MM.1S (cell line): ENCODE measurements at regions not wholly inside any gene's neighbourhood (a gene's known extent, or its start where the extent isn't known, plus 50 kb on each side); places are given as distances from the start of the nearest gene placed in this dataset.
"Not testable (repeated sequence)": the region's sequence is repeated elsewhere in the genome, so short reads cannot be mapped to it uniquely, and the experiment has no call there.

Experiments
- DNase-seq: peaks from one replicate; pipeline ENCODE4 v3.0.0-alpha.2; 2015
- H2AFZ ChIP-seq: fragments of 300-600 bp; sonication (generic); 2 replicates; pipeline ENCODE4 v1.6.0; 2016; ENCODE audit warnings: antibody characterized with exemption, low read length
- H3F3A ChIP-seq: fragments of 300-600 bp; sonication (generic); 2 replicates; pipeline ENCODE4 v1.6.1; 2016; ENCODE audit warnings: mild to moderate bottlenecking, antibody characterized with exemption, low read length, moderate library complexity, mixed read lengths; ENCODE audit not compliant: insufficient read depth
- H3K27ac ChIP-seq: fragments of 300-600 bp; sonication (generic); 2 replicates; pipeline ENCODE4 v1.5.1; 2016; ENCODE audit warnings: mild to moderate bottlenecking, low read length
- H3K27me3 ChIP-seq: fragments of 300-600 bp; sonication (generic); replicated peaks from 2 replicates; pipeline ENCODE4 v1.6.0; 2016; ENCODE audit warnings: low read length; ENCODE audit not compliant: insufficient read depth
- H3K36me3 ChIP-seq: fragments of 300-600 bp; sonication (generic); replicated peaks from 2 replicates; pipeline ENCODE4 v1.6.1; 2016; ENCODE audit warnings: mild to moderate bottlenecking, low read length, mixed read lengths; ENCODE audit not compliant: insufficient read depth
- H3K4me1 ChIP-seq: fragments of 300-600 bp; sonication (generic); 2 replicates; pipeline ENCODE4 v1.6.1; 2016; ENCODE audit warnings: low read length, mixed read lengths
- H3K4me2 ChIP-seq: fragments of 300-600 bp; sonication (generic); 2 replicates; pipeline ENCODE4 v1.6.0; 2016; ENCODE audit warnings: low read depth, low read length
- H3K4me3 ChIP-seq: fragments of 300-600 bp; sonication (generic); 2 replicates; pipeline ENCODE4 v1.5.1; 2016; ENCODE audit warnings: low read length, mixed read lengths
- H3K79me2 ChIP-seq: fragments of 300-600 bp; sonication (generic); 2 replicates; pipeline ENCODE4 v1.6.1; 2016; ENCODE audit warnings: mixed run types, low read length, mixed read lengths
- H3K9ac ChIP-seq: fragments of 300-600 bp; sonication (generic); 2 replicates; pipeline ENCODE4 v1.6.1; 2016; ENCODE audit warnings: low read length, mixed read lengths
- H3K9me2 ChIP-seq: fragments of 300-600 bp; sonication (generic); replicated peaks from 2 replicates; pipeline ENCODE4 v1.6.1; 2016; ENCODE audit warnings: mild to moderate bottlenecking, low read length, mixed read lengths; ENCODE audit not compliant: insufficient read depth
- H3K9me3 ChIP-seq: fragments of 300-600 bp; sonication (generic); replicated peaks from 2 replicates; pipeline ENCODE4 v1.6.1; 2016; ENCODE audit warnings: mild to moderate bottlenecking, low read length, mixed read lengths; ENCODE audit not compliant: insufficient read depth
- H4K20me1 ChIP-seq: fragments of 300-600 bp; sonication (generic); 2 replicates; pipeline ENCODE4 v1.6.1; 2016; ENCODE audit warnings: mild to moderate bottlenecking, low read length, moderate library complexity, mixed read lengths; ENCODE audit not compliant: insufficient read depth
- CTCF ChIP-seq: fragments of 300-600 bp; sonication (generic); IDR thresholded peaks from 2 replicates; pipeline ENCODE4 v1.5.1; 2016; ENCODE audit warnings: antibody characterized with exemption, low read length, mixed read lengths
- EZH2 ChIP-seq: fragments of 300-600 bp; sonication (generic); optimal IDR thresholded peaks from 2 replicates; pipeline ENCODE3; 2017; ENCODE audit warnings: low read depth, mild to moderate bottlenecking, antibody characterized with exemption, low read length, mixed read lengths
- EZH2phosphoT487 ChIP-seq: fragments of 300-600 bp; sonication (generic); IDR thresholded peaks from 2 replicates; pipeline ENCODE4 v1.6.1; 2018; ENCODE audit warnings: antibody characterized with exemption, low read length

- H3F3A ChIP-seq: no peaks in the 10 kb centered on the region
- no peaks in the 10 kb centered on the region for H3K9me2 ChIP-seq
- no peak for DNase-seq
- no peak overlapping the region for H3K4me3 ChIP-seq
- no peaks in the 10 kb centered on the region for H4K20me1 ChIP-seq
- no peak overlapping the region for H3K4me2 ChIP-seq
- H3K4me1 ChIP-seq: peaks cover under 1% of the 10 kb centered on the region
- no peaks in the 10 kb centered on the region for H3K79me2 ChIP-seq
- no peaks in the 10 kb centered on the region for H3K36me3 ChIP-seq
- no peak overlapping the region for H2AFZ ChIP-seq
- H3K27ac ChIP-seq: no peak overlapping the region
- H3K9ac ChIP-seq: no peak overlapping the region
- H3K9me3 ChIP-seq: no peaks in the 10 kb centered on the region
- no peaks in the 10 kb centered on the region for H3K27me3 ChIP-seq
- TF ChIP-seq CTCF (no peak), EZH2 (no peak), EZH2phosphoT487 (no peak)
These were observed 114.3 kb upstream of the ETV3 start for GRCh38 chr1:157252473-157252872.

- Histone ChIP-seq H3K79me2 (no peaks in the 10 kb centered on the region), H3K4me2 (no peak overlapping the region), H3K9ac (no peak overlapping the region), H3K9me3 (no peaks in the 10 kb centered on the region), H3K9me2 (no peaks in the 10 kb centered on the region), H4K20me1 (no peaks in the 10 kb centered on the region), H3F3A (no peaks in the 10 kb centered on the region), H3K27me3 (no peaks in the 10 kb centered on the region), H3K36me3 (no peaks in the 10 kb centered on the region), H3K4me1 (peaks cover 11% of the 10 kb centered on the region), H2AFZ (no peak overlapping the region), H3K27ac (no peak overlapping the region), H3K4me3 (no peak overlapping the region)
- TF ChIP-seq EZH2phosphoT487: no peak
- no peak for TF ChIP-seq EZH2
- TF ChIP-seq CTCF: no peak
- DNase-seq: no peak
These were observed 111.5 kb upstream of the ETV3 start for GRCh38 chr1:157249739-157250138.

GRCh38 chr1:157249326-157249725, 111.1 kb upstream of the ETV3 start:
- Histone ChIP-seq H3K27me3 (no peaks in the 10 kb centered on the region), H3K27ac (no peak overlapping the region), H3K9me3 (no peaks in the 10 kb centered on the region), H2AFZ (no peak overlapping the region), H3K4me2 (no peak overlapping the region), H3K4me3 (no peak overlapping the region), H3K4me1 (peaks cover 11% of the 10 kb centered on the region), H3F3A (no peaks in the 10 kb centered on the region), H3K36me3 (no peaks in the 10 kb centered on the region), H3K9me2 (no peaks in the 10 kb centered on the region), H3K79me2 (no peaks in the 10 kb centered on the region), H4K20me1 (no peaks in the 10 kb centered on the region), H3K9ac (no peak overlapping the region)
- no peak for TF ChIP-seq EZH2phosphoT487
- no peak for TF ChIP-seq EZH2
- TF ChIP-seq CTCF: no peak
- no peak for DNase-seq

GRCh38 chr1:157247764-157248049, 109.5 kb upstream of the ETV3 start:
- H3F3A ChIP-seq, H3K4me2 ChIP-seq, H3K9me3 ChIP-seq, H3K9me2 ChIP-seq, H4K20me1 ChIP-seq, H2AFZ ChIP-seq, DNase-seq, H3K27me3 ChIP-seq, H3K36me3 ChIP-seq, H3K27ac ChIP-seq, H3K4me3 ChIP-seq, H3K9ac ChIP-seq, H3K79me2 ChIP-seq: not testable (repeated sequence)
- peaks cover 11% of the 10 kb centered on the region for H3K4me1 ChIP-seq
